K562 (cell line): ENCODE measurements at regions not wholly inside any gene's neighbourhood (a gene's known extent, or its start where the extent isn't known, plus 50 kb on each side); places are given as distances from the start of the nearest gene placed in this dataset.

ENCODE experiments used
- ATAC-seq: fragments of 200-7000 bp; cut with Tn5 transposase; 3 replicates; pipeline ENCODE4 v1.9.1; 2020; ENCODE audit warnings: moderate library complexity
- BruUV-seq: library from RNA; stranded (reverse); fragments of 400-500 nt; replicated peaks from 2 replicates; lab custom pipeline; 2021; lab: Mats Ljungman, UMichigan
- CTCF ChIA-PET: fragments of 300-600 bp; formaldehyde crosslinking; extraction: SDS; loops from one replicate; lab custom pipeline; 2021; ENCODE audit warnings: low intra/inter-chr PET ratio; lab: Yijun Ruan, JAX
- POLR2A ChIA-PET: fragments of 300-600, 350-650 bp; sonication (Branson Sonifier 250); formaldehyde crosslinking; extraction: SDS; loops from one replicate; lab custom pipeline; 2021; ENCODE audit warnings: antibody characterized with exemption, inconsistent platforms; lab: Yijun Ruan, JAX
- DNase-seq, 4 experiments: peaks; one replicate each; pipeline versions ENCODE4 v3.0.0 to v3.0.0-alpha.2; 2011 to 2018; ENCODE audit warnings: low spot score in 3 of 4, mixed read lengths in 3 of 4; ENCODE audit errors: extremely low read depth in 1 of 4
- FAIRE-seq: peaks from 2 replicates; lab custom pipeline; 2011; peaks lifted over from hg19 to GRCh38; lab: Jason Lieb, UNC
- H2AFZ ChIP-seq: 2 replicates; pipeline ENCODE4 v1.6.0; 2011; ENCODE audit warnings: low read depth, low read length, control low read depth, inconsistent platforms
- H3K27ac ChIP-seq: fragments of 200-600 bp; 3 replicates; pipeline ENCODE4 v1.8.0; 2011; ENCODE audit warnings: low read depth, mild to moderate bottlenecking, control low read depth, inconsistent platforms, low read length, moderate library complexity, mixed read lengths; ENCODE audit errors: extremely low read depth
- H3K27me3 ChIP-seq, 2 experiments: fragments of 300-600 bp in 1 of 2; 2 replicates in 1 of 2; 3 replicates in 1 of 2; pipeline versions ENCODE4 v1.6.0 to v1.8.0; 2011; ENCODE audit warnings: inconsistent platforms in 2 of 2, low read length in 2 of 2, mild to moderate bottlenecking in 1 of 2, mixed read lengths in 1 of 2, moderate library complexity in 1 of 2; ENCODE audit not compliant: control insufficient read depth in 2 of 2, insufficient read depth in 2 of 2
- H3K36me3 ChIP-seq: fragments of 300-600 bp; 3 replicates; pipeline ENCODE4 v1.8.0; 2011; ENCODE audit warnings: mild to moderate bottlenecking, low read length, inconsistent platforms; ENCODE audit not compliant: control insufficient read depth, insufficient read depth
- H3K4me1 ChIP-seq, 2 experiments: fragments of 200-600 bp in 1 of 2; replicated peaks in 1 of 2; 2 replicates in 1 of 2; 3 replicates in 1 of 2; pipeline versions ENCODE4 v1.5.1 to v1.8.0; 2011; ENCODE audit warnings: inconsistent platforms in 2 of 2, low read length in 2 of 2, mild to moderate bottlenecking in 1 of 2, mixed read lengths in 1 of 2, moderate library complexity in 1 of 2; ENCODE audit not compliant: control insufficient read depth in 2 of 2, insufficient read depth in 2 of 2
- H3K4me2 ChIP-seq: 2 replicates; pipeline ENCODE4 v1.6.1; 2011; ENCODE audit warnings: low read length, control low read depth, inconsistent platforms, mixed read lengths; ENCODE audit not compliant: insufficient read depth
- H3K4me3 ChIP-seq: fragments of 200-600 bp; sonication (generic), shearing (Covaris generic); 2 replicates; pipeline ENCODE4 v1.5.1; 2016; ENCODE audit warnings: control low read depth, inconsistent platforms
- H3K79me2 ChIP-seq: fragments of 200-600 bp; 3 replicates; pipeline ENCODE4 v1.8.0; 2011; ENCODE audit warnings: low read length, inconsistent platforms; ENCODE audit not compliant: control insufficient read depth, insufficient read depth
- H3K9ac ChIP-seq, 2 experiments: 2 replicates each; pipeline versions ENCODE4 v1.6.0 to v1.6.1; 2011; ENCODE audit warnings: low read depth in 2 of 2, low read length in 2 of 2, control low read depth in 1 of 2, inconsistent platforms in 1 of 2, mild to moderate bottlenecking in 1 of 2, mixed read lengths in 1 of 2; ENCODE audit not compliant: insufficient read depth in 1 of 2
- H3K9me1 ChIP-seq: one replicate; pipeline ENCODE4 v1.6.0; 2011; ENCODE audit warnings: inconsistent platforms, mild to moderate bottlenecking, low read length, moderate library complexity; ENCODE audit not compliant: control insufficient read depth, insufficient read depth
- H3K9me3 ChIP-seq: replicated peaks from 2 replicates; pipeline ENCODE4 v1.5.1; 2011; ENCODE audit warnings: low read depth, low read length, inconsistent platforms; ENCODE audit not compliant: control insufficient read depth, insufficient read depth
- H4K20me1 ChIP-seq: replicated peaks from 2 replicates; pipeline ENCODE4 v1.6.1; 2011; ENCODE audit warnings: low read length, inconsistent platforms, mixed read lengths; ENCODE audit not compliant: control insufficient read depth, insufficient read depth
- ARNT ChIP-seq, 2 experiments: fragments of 450-650 bp; IDR thresholded peaks; 2 replicates each; pipeline ENCODE4 v1.6.1; 2016; ENCODE audit warnings: mild to moderate bottlenecking in 1 of 2
- DNMT1 ChIP-seq: fragments of 450-650 bp; IDR thresholded peaks from 2 replicates; pipeline ENCODE4 v1.6.1; 2016; ENCODE audit warnings: antibody characterized with exemption, mild to moderate bottlenecking
- MTA3 ChIP-seq: fragments of 450-650 bp; formaldehyde crosslinking; IDR thresholded peaks from 2 replicates; pipeline ENCODE4 v1.6.1; 2017; ENCODE audit warnings: mild to moderate bottlenecking, borderline replicate concordance
- NFRKB ChIP-seq: fragments of 450-650 bp; IDR thresholded peaks from 2 replicates; pipeline ENCODE4 v1.6.1; 2016; ENCODE audit warnings: low read depth
- PHB2 ChIP-seq: fragments of 450-650 bp; IDR thresholded peaks from 2 replicates; pipeline ENCODE4 v1.6.1; 2017; ENCODE audit warnings: low read depth
- PHF20 ChIP-seq: fragments of 450-650 bp; IDR thresholded peaks from 2 replicates; pipeline ENCODE4 v1.6.1; 2018; ENCODE audit not compliant: partially characterized antibody
- SREBF1 ChIP-seq: fragments of 150-350 bp; IDR thresholded peaks from 2 replicates; pipeline ENCODE4 v1.6.1; 2014; ENCODE audit warnings: antibody characterized with exemption, low read depth, low read length, borderline replicate concordance
- TRIM24 ChIP-seq, 2 experiments: fragments of 450-650 bp; IDR thresholded peaks; 2 replicates each; pipeline ENCODE4 v1.6.1; 2016
- ZC3H4 ChIP-seq: sonication (generic); formaldehyde crosslinking; IDR thresholded peaks from 2 replicates; pipeline ENCODE4 v1.9.0; 2021; ENCODE audit warnings: missing genetic modification reagents, borderline replicate concordance
- ZC3H8 ChIP-seq: fragments of 450-650 bp; IDR thresholded peaks from 2 replicates; pipeline ENCODE4 v1.6.1; 2017
- ZNF41 ChIP-seq: fragments of 250-450 bp; sonication (Bioruptor Pico); conservative IDR thresholded peaks from 2 replicates; pipeline ENCODE4 v1.4.0; 2020; ENCODE audit warnings: mild to moderate bottlenecking
- ZNF431 ChIP-seq: sonication (generic); formaldehyde crosslinking; IDR thresholded peaks from 2 replicates; pipeline ENCODE4 v1.8.0; 2022; ENCODE audit warnings: mild to moderate bottlenecking, missing genetic modification reagents
- WGBS: fragments of 100-300 bp; shearing (Covaris generic); methylation state at CpG from one replicate; pipeline ENCODE4 v1.1.6; 2016; ENCODE audit warnings: low coverage, mixed read lengths; ENCODE audit not compliant: insufficient coverage; ENCODE audit errors: missing lambda C conversion rate; 5-methylcytosine and 5-hydroxymethylcytosine counted together
- in situ Hi-C: fragments of 300-500 bp; cut with MboI; formaldehyde crosslinking; loops from 4 replicates; pipeline ENCODE4 v1.15.0; 2018; ENCODE audit warnings: inconsistent platforms, mixed read lengths
- intact Hi-C: fragments of 100-400 bp; cut with micrococcal nuclease; formaldehyde crosslinking; loops from 2 replicates; pipeline ENCODE4 v1.14.2; 2022
- TF ChIP-seq, protein P1 (sequence below): fragments of 450-650 bp; formaldehyde crosslinking; IDR thresholded peaks from 2 replicates; pipeline ENCODE4 v1.4.0; 2020; ENCODE audit warnings: mild to moderate bottlenecking, moderate library complexity
- TF ChIP-seq, protein P2 (sequence below): sonication (generic); formaldehyde crosslinking; IDR thresholded peaks from 2 replicates; pipeline ENCODE4 v1.8.0; 2023; ENCODE audit warnings: mild to moderate bottlenecking, missing genetic modification reagents
- TF ChIP-seq, protein P3 (sequence below), 2 experiments: fragments of 450-650 bp in 1 of 2; sonication (generic) in 1 of 2; formaldehyde crosslinking in 1 of 2; IDR thresholded peaks in 1 of 2; conservative IDR thresholded peaks in 1 of 2; 2 replicates each; pipeline versions ENCODE4 v1.6.1 to v1.8.1; 2016 to 2023; ENCODE audit warnings: mild to moderate bottlenecking in 2 of 2, moderate library complexity in 2 of 2, inconsistent platforms in 1 of 2, missing genetic modification reagents in 1 of 2
- TF ChIP-seq, protein P4 (sequence below): fragments of 250-450 bp; sonication (Bioruptor Pico); IDR thresholded peaks from 2 replicates; pipeline ENCODE4 v1.9.0; 2021; ENCODE audit warnings: mild to moderate bottlenecking
- TF ChIP-seq, protein P5 (sequence below): sonication (generic); formaldehyde crosslinking; IDR thresholded peaks from 2 replicates; pipeline ENCODE4 v1.8.0; 2022; ENCODE audit warnings: mild to moderate bottlenecking, missing genetic modification reagents
- TF ChIP-seq, protein P6 (sequence below): fragments of 250-450 bp; sonication (Bioruptor Pico); IDR thresholded peaks from 2 replicates; pipeline ENCODE4 v1.8.0; 2022; ENCODE audit warnings: moderate library complexity, mild to moderate bottlenecking, inconsistent platforms

DNA sequence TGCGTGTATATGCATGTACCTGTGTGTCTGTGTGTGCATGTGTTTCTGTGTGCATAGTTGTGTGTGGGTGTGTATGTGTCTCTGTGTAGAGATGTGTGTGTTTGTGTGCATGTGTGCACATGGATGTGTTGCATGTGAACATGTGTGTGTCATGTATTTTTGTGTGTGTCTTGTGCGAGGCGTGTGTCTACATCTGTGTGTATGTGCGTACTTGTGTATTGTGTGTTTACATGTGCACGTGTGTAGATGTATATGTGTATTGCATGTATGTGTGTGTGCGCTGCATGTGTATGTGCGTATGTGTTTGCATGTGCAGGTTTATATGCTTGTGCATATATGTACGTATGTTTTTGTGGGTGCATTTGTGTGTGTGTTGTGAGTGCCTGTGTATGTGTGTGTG, 735.2 kb downstream of the GALR1 start:
- no peaks in the 10 kb centered on the region for H3K27me3 ChIP-seq
- POLR2A ChIA-PET = interaction anchor here (1.7 kb wide), 1 partner anchor 13 kb away, joined by 3 read pairs; no protein-coding TSS in a partner anchor
- no TSS peak for BruUV-seq
- H3K4me1 ChIP-seq = peaks cover 6 to 11% of the 10 kb centered on the region in 2 experiments; a peak in 4 of 5 replicates
- no peak overlapping the region for H3K4me2 ChIP-seq
- in situ Hi-C loops = no loop called here
- peak; percentile 40 for FAIRE-seq
- peaks cover 99% of the 10 kb centered on the region for H3K36me3 ChIP-seq
- peaks cover 99% of the 10 kb centered on the region for H3K79me2 ChIP-seq
- DNase-seq = no peak
- no peak overlapping the region for H2AFZ ChIP-seq
- 69% methylated on average over 6 of the region's 8 CpGs for WGBS
- CTCF ChIA-PET = no interaction called here
- H3K9me1 ChIP-seq = peaks cover 3% of the 10 kb centered on the region
- H3K27ac ChIP-seq = no peak overlapping the region; the same call in 1 of the 3 replicates
- peaks cover 32% of the 10 kb centered on the region for H4K20me1 ChIP-seq
- H3K4me3 ChIP-seq = no peak overlapping the region
- intact Hi-C loops = no loop called here
- ATAC-seq = no peak
- H3K9me3 ChIP-seq = no peaks in the 10 kb centered on the region; the same call in 1 of the 2 replicates
- H3K9ac ChIP-seq = peak overlapping the region in 1 of 2 experiments; percentile 12; a peak in 1 of 4 replicates
- TF ChIP-seq, protein P1, sequence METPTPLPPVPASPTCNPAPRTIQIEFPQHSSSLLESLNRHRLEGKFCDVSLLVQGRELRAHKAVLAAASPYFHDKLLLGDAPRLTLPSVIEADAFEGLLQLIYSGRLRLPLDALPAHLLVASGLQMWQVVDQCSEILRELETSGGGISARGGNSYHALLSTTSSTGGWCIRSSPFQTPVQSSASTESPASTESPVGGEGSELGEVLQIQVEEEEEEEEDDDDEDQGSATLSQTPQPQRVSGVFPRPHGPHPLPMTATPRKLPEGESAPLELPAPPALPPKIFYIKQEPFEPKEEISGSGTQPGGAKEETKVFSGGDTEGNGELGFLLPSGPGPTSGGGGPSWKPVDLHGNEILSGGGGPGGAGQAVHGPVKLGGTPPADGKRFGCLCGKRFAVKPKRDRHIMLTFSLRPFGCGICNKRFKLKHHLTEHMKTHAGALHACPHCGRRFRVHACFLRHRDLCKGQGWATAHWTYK = no peak
- no peak; the same call in 1 of the 2 replicates for TF ChIP-seq PHB2
- TF ChIP-seq DNMT1 = no peak
- TF ChIP-seq ZC3H8 = no peak
- TF ChIP-seq ZNF41 (CRISPR knock-in tag) = no peak
- TF ChIP-seq, protein P2, sequence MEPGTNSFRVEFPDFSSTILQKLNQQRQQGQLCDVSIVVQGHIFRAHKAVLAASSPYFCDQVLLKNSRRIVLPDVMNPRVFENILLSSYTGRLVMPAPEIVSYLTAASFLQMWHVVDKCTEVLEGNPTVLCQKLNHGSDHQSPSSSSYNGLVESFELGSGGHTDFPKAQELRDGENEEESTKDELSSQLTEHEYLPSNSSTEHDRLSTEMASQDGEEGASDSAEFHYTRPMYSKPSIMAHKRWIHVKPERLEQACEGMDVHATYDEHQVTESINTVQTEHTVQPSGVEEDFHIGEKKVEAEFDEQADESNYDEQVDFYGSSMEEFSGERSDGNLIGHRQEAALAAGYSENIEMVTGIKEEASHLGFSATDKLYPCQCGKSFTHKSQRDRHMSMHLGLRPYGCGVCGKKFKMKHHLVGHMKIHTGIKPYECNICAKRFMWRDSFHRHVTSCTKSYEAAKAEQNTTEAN (CRISPR knock-in tag) = 0 out of 2 replicates have a peak, but pooled peaks have one; percentile 34
- TF ChIP-seq ARNT (IDR thresholded peaks at IDR 0.05) = no peak
- TF ChIP-seq SREBF1 = no peak
- no peak for TF ChIP-seq ZNF431 (CRISPR knock-in tag)
- no peak for TF ChIP-seq MTA3
- TF ChIP-seq, protein P3, sequence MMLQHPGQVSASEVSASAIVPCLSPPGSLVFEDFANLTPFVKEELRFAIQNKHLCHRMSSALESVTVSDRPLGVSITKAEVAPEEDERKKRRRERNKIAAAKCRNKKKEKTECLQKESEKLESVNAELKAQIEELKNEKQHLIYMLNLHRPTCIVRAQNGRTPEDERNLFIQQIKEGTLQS (IDR thresholded peaks at IDR 0.05) = no peak
- TF ChIP-seq, protein P3 (CRISPR knock-in tag; conservative IDR thresholded peaks at IDR 0.05) = no peak
- TF ChIP-seq, protein P4, sequence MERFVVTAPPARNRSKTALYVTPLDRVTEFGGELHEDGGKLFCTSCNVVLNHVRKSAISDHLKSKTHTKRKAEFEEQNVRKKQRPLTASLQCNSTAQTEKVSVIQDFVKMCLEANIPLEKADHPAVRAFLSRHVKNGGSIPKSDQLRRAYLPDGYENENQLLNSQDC = no peak
- TF ChIP-seq, protein P5, sequence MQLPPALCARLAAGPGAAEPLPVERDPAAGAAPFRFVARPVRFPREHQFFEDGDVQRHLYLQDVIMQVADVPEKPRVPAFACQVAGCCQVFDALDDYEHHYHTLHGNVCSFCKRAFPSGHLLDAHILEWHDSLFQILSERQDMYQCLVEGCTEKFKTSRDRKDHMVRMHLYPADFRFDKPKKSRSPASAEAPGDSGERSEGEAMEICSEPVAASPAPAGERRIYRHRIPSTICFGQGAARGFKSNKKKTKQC (CRISPR knock-in tag) = no peak
- no peak for TF ChIP-seq ZC3H4
- peak; percentile 67 for TF ChIP-seq PHF20
- TF ChIP-seq TRIM24 (IDR thresholded peaks at IDR 0.05) = peak in 1 of 2 experiments; percentile 32; a peak in 1 of 4 replicates
- no peak for TF ChIP-seq NFRKB
- TF ChIP-seq, protein P6, sequence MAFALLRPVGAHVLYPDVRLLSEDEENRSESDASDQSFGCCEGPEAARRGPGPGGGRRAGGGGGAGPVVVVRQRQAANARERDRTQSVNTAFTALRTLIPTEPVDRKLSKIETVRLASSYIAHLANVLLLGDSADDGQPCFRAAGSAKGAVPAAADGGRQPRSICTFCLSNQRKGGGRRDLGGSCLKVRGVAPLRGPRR (CRISPR knock-in tag) = no peak
